ENCODE measurements at regions not wholly inside any gene's neighbourhood (a gene's known extent, or its start where the extent isn't known, plus 50 kb on each side); places are given as distances from the start of the nearest gene placed in this dataset.

- no peak for DNase-seq (ENCODE audit: low read depth in 2 of 2)
These were observed 299.3 kb downstream of the FBXW7 start for GRCh38 chr4:152236519-152237056.

GRCh38 chr4:152235718-152236117 lies 300.2 kb downstream of the FBXW7 start:
- DNase-seq (ENCODE audit: low read depth in 2 of 2), result no peak

GRCh38 chr4:152234571-152234970 lies 301.3 kb downstream of the FBXW7 start:
- DNase-seq (ENCODE audit: low read depth in 2 of 2), result no peak

- DNase-seq (ENCODE audit: low read depth in 2 of 2), result no peak
These were observed 303.6 kb downstream of the FBXW7 start for GRCh38 chr4:152232271-152232670.

- DNase-seq (ENCODE audit: low read depth in 2 of 2), result no peak
These were observed 306.1 kb downstream of the FBXW7 start for GRCh38 chr4:152229782-152230289.

GRCh38 chr4:152225680-152226079 lies 310.2 kb downstream of the FBXW7 start:
- DNase-seq (ENCODE audit: low read depth in 2 of 2), result no peak

- peak in 1 of 2 donors; percentile 18 for DNase-seq (ENCODE audit: low read depth in 2 of 2)
These were observed 311.0 kb downstream of the FBXW7 start for GRCh38 chr4:152224721-152225420.

GRCh38 chr4:152224223-152224622 lies 311.7 kb downstream of the FBXW7 start:
- peak; percentile 35 to 56 for DNase-seq (ENCODE audit: low read depth in 2 of 2)

- DNase-seq (ENCODE audit: low read depth in 2 of 2), result no peak
These were observed 312.3 kb downstream of the FBXW7 start for GRCh38 chr4:152223600-152223999.

GRCh38 chr4:152221816-152222516 lies 313.9 kb downstream of the FBXW7 start:
- no peak for DNase-seq (ENCODE audit: low read depth in 2 of 2)

GRCh38 chr4:152220201-152220666 lies 315.7 kb downstream of the FBXW7 start:
- no peak for DNase-seq (ENCODE audit: low read depth in 2 of 2)

GRCh38 chr4:152218576-152218975 lies 317.3 kb downstream of the FBXW7 start:
- no peak for DNase-seq (ENCODE audit: low read depth in 2 of 2)

- no peak for DNase-seq (ENCODE audit: low read depth in 2 of 2)
These were observed 318.0 kb downstream of the FBXW7 start for GRCh38 chr4:152217896-152218295.

- DNase-seq (ENCODE audit: low read depth in 2 of 2), result no peak
These were observed 323.8 kb downstream of the FBXW7 start for GRCh38 chr4:152211936-152212653.

- DNase-seq (ENCODE audit: low read depth in 2 of 2), result no peak
These were observed 326.0 kb downstream of the FBXW7 start for GRCh38 chr4:152209772-152210493.

GRCh38 chr4:152207378-152207720 lies 328.5 kb downstream of the FBXW7 start:
- no peak for DNase-seq (ENCODE audit: low read depth in 2 of 2)

GRCh38 chr4:152206646-152207377 lies 329.1 kb downstream of the FBXW7 start:
- peak in 1 of 2 donors; percentile 35 for DNase-seq (ENCODE audit: low read depth in 2 of 2)

GRCh38 chr4:152206185-152206584 lies 329.7 kb downstream of the FBXW7 start:
- no peak for DNase-seq (ENCODE audit: low read depth in 2 of 2)

GRCh38 chr4:152202415-152202814 lies 333.5 kb downstream of the FBXW7 start:
- peak in 1 of 2 donors; percentile 12 for DNase-seq (ENCODE audit: low read depth in 2 of 2)

- no peak for DNase-seq (ENCODE audit: low read depth in 2 of 2)
These were observed 335.2 kb downstream of the FBXW7 start for GRCh38 chr4:152200511-152201333.
